ENCODE measurements at regions not wholly inside any gene's neighbourhood (a gene's known extent, or its start where the extent isn't known, plus 50 kb on each side); places are given as distances from the start of the nearest gene placed in this dataset.
"Not testable (repeated sequence)": the region's sequence is repeated elsewhere in the genome, so short reads cannot be mapped to it uniquely, and the experiment has no call there.

DNA sequence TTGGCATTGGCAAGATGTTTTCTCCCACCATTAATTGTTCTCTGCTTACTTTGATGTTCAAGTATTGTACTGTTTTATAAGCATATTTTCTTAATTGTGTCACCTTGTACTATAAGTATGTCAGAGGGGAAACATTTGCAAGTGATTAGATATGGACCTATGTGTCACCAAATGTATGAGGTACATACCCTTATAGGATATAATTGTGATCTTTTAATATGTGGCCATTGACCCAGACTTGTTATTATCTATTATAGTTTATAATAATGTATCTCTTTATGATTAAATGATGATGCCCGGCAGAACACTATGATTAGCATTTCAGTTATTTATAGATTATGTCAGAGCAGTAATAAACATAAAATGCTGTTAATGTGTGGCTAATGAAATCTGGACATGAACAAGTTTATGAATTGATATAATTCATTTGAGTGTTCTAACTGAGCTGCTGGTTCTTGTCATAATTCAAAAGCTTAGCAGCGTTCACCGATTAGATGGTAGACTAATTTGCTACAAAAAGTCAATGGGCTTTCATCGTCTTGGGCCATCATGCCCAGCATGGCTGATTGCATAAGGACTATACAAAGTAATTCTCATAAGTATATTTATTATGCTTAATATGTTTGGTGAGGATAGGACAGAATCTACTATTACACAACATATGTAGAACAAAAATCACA, 480.9 kb upstream of the FANCL start:
- no peak for DNase-seq

DNA sequence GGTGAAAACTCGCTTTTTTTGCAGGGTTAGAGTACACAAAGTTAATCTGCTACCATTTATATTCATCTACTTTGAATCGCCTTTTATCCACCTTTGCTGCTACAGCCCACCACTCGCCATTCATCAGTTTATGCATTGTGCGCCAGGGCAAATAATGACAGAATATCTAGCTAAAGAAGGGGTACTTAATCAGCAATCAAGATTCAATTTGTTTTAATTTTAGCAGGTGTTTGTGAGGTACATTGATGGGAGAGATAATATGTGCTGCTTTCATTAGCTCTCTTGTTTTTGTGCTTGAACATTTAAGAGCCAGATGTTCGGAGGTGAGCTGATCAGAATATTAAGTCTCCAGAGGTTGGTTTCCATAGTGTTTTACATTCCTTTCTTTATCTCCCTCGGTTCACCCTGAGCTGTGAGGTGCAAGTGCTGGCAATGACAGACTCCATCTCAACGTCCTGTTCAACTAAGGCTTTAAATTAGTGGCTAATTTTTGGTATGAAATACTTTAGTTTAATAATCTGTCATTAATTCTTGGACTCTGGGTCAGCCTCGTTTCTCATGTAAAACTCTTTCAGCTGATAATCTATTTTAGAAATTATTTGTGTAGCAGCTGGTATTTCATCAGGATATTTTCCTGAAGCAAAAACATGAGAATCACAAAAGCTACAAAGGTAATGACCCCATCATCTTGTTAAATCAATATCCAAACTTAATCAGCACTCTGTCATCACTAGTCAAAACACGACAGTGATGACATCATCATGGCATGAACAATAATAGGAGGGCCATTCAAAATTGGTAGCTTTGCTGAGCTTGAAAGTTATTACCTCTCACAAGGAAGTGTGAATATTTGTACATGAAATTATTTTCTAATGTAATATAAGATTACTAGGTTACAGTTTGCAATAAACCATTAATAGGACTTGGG, 479.9 kb upstream of the FANCL start:
- no peak for DNase-seq

- no peak for DNase-seq
Observed at GRCh38 chr2:58720033-58720769, 479.1 kb upstream of the FANCL start.

- DNase-seq = no peak
Observed at GRCh38 chr2:58715344-58715743, 474.2 kb upstream of the FANCL start.

- DNase-seq = no peak
Observed at GRCh38 chr2:58714238-58714637, 473.1 kb upstream of the FANCL start.

- DNase-seq = no peak
Observed at GRCh38 chr2:58710795-58711279, 469.7 kb upstream of the FANCL start.

GRCh38 chr2:58709687-58710354, 468.7 kb upstream of the FANCL start:
- DNase-seq = no peak

DNA sequence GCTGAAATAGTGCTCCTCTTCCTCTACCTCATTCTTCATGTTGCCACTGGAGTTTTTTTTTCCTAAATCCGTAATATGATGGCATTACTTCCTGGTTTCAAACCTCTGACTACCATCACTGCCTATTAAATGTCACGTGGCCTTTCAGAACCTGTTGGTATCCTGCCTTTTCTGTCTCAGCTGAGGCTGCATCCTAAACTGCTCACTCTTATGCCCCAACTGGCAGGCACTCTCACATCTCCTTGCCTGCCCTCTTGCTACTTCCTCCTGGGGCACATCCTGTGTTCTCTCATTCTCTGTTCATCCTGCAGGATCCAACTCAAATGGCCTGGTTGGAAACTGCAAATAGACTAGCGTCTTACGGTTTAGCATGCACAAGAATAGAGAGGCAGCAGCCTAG, 468.1 kb upstream of the FANCL start:
- DNase-seq = no peak

GRCh38 chr2:58708565-58708964, 467.4 kb upstream of the FANCL start:
- DNase-seq = no peak

DNA sequence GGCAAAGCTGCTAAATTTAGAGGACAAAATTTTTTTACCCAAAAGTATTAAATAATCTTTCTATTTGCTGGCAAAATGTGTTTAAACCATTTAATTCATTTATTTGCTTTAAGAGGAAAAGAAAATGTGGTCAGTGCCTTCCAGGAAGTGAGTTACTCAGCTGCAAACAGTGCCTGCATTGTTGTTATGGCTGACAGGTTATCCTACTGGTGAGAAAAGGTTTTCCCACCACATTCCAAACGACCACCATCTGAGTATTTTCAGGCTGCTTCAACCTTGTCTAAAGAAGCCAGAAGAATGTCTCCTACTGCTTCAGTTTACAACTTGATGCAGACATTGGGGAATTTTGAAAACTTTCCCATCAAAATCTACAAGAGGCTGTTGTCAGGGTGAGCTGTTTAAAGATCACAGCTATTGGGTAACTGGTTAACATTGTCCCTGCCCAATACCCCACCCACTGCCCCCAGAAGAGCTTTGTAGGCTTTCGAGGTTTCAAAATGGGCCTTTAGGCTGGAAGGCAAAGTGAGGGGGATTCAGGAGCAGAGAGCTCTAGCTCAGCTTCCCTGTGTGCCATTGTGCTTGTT, 461.3 kb upstream of the FANCL start:
- DNase-seq = no peak

GRCh38 chr2:58701688-58702301, 460.7 kb upstream of the FANCL start:
- no peak for DNase-seq

DNA sequence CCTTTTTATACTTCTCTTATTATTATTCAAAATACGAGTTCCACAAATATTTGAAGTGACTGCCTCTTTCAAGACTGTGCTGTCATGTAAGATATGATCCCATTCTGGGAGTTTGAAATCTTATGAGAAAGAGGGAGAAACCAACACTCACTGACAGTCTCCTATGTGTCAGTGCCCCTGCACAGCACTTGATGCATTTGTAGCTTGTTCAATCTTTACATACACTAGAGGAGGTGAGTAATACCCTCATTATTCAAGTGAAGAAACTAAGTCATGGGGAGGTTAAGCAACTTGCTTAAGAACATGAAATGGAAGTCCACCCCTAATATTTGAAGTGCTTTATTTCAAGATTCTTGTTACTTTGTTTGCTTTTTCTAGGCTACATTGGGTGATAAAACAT, 459.5 kb upstream of the FANCL start:
- DNase-seq = no peak

DNA sequence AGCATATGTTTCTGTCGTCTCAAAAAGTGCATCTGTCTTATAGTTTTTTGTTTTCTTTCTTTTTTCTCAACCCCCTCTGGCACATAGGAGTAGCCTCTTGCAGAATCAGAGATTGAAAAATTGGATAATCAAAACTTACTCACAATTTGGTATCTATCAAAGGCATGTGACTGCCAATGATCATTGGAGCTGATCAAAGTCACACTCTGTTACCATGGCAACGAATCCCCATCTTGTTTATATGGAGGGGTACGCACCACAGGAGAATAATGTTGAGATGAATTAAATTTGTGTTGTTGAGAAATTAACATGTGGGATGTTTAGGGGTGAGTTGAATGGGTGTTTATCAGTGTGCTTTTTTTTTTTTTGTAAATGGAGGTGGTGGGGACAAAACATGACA, 458.3 kb upstream of the FANCL start:
- no peak for DNase-seq

- no peak for DNase-seq
Observed at GRCh38 chr2:58698620-58699019, 457.5 kb upstream of the FANCL start.

DNA sequence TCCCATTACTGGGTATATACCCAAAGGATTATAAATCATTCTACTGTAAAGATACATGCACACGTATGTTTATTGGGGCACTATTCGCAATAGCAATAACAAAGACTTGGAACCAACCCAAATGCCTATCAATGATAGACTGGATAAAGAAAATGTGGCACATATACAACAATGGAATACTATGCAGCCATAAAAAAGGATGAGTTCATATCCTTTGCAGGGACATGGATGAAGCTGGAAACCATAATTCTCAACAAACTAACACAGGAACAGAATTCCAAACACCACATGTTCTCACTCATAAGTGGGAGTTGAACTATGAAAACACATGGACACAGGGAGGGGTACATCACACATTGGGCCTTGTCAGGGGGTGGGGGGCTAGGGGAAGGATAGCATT, 453.0 kb upstream of the FANCL start:
- DNase-seq = not testable (repeated sequence)

DNA sequence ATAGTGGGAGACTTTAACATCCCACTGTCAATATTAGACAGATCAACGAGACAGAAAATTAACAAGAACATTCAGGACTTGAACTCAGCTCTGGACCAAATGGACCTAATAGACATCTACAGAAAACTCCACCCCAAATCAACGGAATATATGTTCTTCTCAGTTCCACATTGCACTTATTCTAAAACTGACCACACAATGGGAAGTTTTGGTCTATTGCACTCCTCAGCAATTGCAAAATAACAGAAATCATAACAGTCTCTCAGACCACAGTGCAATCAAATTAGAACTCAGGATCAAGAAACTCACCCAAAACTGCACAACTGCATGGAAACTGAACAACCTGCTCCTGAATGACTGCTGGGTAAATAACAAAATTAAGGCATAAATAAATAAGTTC, 449.9 kb upstream of the FANCL start:
- DNase-seq = not testable (repeated sequence)

DNA sequence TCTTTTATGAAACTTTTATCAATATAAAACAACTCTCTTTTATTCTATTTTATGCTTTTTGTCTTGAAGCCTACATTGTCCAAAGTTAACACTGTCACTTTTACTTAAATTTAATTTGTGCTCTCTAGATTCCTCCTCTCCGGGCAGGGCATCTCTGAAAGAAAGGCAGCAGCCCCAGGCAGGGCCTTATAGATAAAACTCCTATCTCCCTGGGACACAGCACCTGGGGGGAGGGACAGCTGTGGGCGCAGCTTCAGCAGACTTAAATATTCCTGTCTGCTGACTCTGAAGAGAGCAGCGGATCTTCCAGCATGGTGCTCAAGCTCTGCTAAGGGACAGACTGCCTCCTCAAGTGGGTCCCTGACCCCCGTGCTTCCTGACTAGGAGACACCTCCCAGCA, 447.7 kb upstream of the FANCL start:
- DNase-seq = no peak

GRCh38 chr2:58686776-58687175, 445.7 kb upstream of the FANCL start:
- DNase-seq = no peak

- DNase-seq = no peak
Observed at GRCh38 chr2:58680755-58681310, 439.7 kb upstream of the FANCL start.

DNA sequence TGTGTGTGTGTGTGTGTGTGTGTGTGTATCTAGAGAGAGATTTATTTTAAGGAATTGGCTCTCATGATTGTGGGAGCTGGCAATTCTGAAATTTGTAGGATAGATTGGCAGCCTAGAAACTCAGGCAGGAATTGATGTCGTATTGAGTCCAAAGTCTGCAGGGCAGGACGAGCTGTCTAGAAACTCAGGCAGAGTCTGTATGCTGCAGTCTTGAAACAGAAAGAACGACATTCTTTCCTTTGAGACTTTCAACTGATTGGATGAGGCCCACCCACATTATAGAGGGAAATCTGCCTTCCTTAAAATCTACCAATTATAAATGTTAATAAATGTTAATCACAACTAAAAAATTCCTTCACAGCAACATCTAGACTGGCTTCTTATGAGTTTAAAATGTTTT, 436.6 kb upstream of the FANCL start:
- DNase-seq = no peak

DNA sequence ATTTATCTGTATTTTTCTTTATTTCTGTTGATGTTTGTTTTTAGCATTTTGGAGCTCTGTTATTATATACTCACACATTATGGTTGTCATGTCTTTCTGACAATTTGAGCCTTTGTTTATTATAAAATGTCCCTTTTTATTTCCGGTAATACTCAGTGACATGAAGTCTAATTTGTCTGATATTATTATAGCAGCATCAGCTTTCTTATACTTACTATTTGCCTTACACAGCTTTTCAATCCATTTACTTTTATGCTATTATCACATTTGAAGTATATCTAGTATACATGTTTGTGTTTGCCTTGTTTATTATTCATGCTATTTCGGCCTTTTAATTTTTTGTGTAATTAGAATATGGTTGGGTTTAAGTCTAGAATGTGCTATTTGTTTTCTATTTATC, 430.6 kb upstream of the FANCL start:
- no peak for DNase-seq

DNA sequence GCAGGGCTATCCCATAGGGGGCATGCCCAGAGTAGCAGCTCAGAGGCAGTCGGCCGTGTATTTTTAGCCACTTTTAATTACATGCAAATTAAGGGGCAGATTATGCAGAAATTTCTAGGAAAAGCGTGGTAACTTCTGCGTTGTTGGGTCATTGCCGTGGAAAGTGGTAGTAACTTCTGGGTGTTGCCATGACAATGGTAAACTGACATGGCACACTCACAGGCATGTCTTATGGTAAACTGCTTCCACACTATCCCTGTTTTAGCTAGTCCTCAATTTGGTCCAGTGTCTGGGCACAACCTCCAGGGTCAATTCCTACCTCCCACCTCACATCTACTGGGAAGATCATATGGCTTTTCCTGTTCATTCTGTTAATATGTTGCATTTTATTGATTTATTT, 428.9 kb upstream of the FANCL start:
- DNase-seq = no peak
